Endometrial microvascular endothelial cells (primary cell): ENCODE measurements at regions not wholly inside any gene's neighbourhood (a gene's known extent, or its start where the extent isn't known, plus 50 kb on each side); places are given as distances from the start of the nearest gene placed in this dataset.

Experiments used
- in situ Hi-C: cut with HindIII; loops from 2 replicates; pipeline ENCODE4 v1.10.0; 2017; ENCODE audit warnings: low sequenced_read_pairs, low pct_unique_long_range_greater_than_20kb; ENCODE audit errors: inconsistent ontology term

DNA sequence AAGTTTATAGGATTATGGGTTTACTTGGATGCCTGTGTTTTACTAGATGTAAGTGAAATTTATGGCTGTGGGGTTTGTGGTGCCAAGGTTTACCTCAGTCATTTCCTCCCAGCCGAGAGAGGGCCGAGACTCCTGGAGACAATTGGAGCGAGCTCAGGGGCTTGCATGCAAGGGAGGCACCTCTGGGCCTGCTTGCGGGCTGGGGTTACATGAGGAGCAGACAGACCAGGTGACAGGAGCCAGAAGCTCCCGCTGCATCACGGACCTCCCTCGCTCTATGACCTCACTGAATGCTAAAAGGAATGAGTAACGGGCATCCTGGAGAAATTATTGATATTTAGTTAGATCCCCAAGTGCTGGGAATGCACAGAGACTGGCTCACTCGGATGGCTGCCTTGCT lies 275.2 kb upstream of the KIRREL3 start:
- in situ Hi-C loops, result no loop called here

GRCh38 chr11:127274328-127274676 lies 273.7 kb upstream of the KIRREL3 start:
- in situ Hi-C loops, result no loop called here

DNA sequence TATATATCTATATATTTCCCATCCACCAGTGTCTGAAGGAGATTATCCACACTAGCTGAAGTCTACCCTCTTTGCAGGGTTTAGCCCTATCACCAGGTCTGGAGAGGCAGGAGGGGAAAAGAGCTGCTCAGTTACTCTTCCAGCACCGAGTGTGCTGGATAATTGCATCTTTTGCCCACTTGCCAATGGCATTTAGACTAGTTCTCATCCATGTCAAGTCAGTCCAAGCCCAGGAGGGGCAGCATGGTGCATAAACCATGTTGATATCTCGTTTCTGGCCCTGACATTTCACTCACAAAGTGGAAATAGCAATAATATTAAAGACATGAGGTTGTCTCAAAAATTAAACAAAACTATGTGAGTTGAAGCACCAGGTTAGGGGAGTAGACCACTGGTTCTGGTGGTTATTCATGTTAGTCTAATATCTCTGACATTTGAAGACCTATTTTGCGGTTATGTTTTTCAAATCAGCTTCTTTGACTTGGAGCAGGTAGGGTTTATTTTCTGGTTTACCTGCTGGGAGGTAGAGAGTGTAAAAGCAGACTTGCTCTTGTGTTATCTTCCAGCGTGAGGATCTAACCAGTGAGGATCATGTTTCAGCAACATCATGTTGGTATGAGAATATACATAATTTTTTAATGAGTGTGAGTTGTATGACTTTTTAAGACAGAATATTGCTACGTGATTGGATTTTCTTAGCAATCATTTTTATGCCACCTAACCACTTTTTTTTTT lies 273.2 kb upstream of the KIRREL3 start:
- in situ Hi-C loops, result no loop called here

DNA sequence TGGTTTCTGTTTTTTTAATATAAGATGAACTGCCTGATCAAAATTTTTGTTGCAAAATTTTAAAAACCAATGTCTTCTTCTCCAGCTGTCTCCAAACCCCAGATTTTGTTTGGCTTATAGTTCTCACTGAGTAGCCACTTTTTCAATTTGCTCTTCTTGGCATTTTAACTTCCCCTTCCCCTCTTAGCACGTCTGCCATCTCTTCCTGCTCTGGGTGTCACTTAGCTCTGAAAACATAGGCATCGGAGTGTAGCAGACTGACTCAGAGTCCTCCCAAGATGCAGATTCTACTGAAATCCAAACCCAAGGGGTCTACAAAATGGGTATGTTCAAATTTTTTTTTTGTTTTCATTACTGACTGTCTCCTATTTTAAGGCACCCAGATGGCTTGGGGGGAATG lies 270.3 kb upstream of the KIRREL3 start:
- in situ Hi-C loops, result no loop called here

DNA sequence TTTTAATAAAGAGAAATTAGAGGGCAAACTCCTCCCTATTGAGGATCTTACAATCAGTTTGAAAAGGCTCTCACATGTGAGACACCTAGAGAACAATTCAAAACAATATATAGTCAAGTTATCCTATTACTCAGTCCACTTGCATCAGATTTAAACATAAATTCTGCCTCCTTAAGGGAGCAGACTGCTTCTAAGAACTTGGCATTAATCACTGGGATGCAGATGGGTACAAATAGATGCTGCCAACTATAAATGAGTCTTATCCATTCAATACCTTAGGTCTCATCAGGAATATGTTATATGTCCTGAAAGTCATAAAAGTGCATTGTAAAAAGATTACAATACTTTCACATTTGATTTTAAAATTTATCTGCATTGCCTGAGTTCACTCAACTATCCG lies 269.3 kb upstream of the KIRREL3 start:
- in situ Hi-C loops, result no loop called here

DNA sequence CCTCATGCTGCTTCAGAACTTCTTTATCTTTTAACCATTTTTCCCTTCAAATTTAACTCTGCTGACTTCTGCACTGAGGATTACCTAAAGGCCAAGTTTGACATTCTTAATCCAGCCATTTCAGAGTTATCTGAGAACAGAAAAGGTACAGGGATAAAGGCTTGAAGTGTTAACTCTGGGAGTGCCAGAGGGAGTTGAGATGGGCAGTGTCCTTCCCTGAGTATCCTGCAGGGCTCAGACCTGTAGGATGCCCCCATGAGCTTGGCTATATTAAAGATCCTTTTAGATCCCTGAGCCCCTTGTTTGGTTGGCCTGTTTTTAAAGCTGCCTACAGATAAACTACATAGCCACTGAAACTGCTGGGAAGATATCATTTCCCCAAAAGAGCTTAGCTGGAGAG lies 268.4 kb upstream of the KIRREL3 start:
- in situ Hi-C loops, result no loop called here

- in situ Hi-C loops, result no loop called here
Observed at GRCh38 chr11:127268521-127268920, 268.0 kb upstream of the KIRREL3 start.

DNA sequence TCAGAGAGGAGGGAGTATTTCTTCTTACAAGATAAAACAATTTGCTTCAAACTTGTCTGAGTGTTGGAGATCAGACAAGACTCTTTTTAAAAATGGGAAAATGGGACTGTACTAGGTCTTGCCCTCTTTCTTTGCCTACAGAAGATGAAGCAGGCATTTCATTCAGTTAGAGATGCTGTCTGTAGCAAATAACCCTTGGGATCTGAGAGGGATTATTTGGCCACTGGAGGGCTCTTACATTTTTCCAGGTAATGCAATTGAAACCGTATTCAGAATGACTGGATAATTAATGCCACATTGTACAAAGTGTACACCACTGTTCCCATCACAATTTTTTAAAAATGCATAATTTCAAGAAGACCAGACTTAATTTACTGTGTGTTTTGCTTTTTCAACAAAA lies 258.5 kb upstream of the KIRREL3 start:
- in situ Hi-C loops, result no loop called here

DNA sequence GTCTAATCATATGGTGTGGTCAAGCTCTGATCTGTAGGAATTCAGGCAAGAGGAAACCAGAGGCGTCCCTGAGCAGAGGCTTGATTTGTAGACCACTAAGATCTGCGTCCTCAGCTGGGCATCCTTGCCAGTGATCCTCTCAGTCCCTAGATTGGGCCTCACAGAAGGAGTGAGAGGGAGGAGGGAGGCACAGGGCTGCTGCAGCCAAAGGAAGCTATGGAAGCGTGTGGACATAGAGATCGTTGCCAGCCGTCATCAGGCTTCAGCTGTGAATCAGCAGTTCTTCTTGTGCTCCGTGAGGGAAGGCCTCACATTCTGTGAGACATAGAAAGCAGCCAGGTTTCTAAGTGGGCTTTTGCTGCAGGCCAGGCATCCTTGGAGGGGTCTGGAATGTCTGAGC lies 254.6 kb upstream of the KIRREL3 start:
- in situ Hi-C loops, result no loop called here

DNA sequence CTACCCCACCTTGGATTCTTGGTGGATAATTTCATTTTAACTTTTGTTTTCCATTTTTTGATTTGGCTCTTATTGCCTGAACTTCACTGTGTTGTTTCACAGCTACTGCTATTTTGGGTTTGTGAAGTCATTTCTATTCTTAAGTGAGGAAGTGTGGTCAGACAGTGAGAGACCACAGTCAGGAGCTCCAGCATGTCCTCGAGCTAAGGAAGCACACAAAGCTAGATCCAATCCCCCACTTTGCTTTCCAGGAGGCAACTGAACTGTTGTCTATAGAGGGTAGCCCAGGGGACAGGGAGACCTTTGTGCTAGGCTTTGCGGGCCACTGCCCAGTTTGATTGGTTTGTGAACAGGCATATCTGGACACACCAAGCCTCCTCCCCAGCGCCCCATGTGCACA lies 251.8 kb upstream of the KIRREL3 start:
- in situ Hi-C loops, result no loop called here

- in situ Hi-C loops, result no loop called here
Observed at GRCh38 chr11:127249576-127249975, 249.0 kb upstream of the KIRREL3 start.

DNA sequence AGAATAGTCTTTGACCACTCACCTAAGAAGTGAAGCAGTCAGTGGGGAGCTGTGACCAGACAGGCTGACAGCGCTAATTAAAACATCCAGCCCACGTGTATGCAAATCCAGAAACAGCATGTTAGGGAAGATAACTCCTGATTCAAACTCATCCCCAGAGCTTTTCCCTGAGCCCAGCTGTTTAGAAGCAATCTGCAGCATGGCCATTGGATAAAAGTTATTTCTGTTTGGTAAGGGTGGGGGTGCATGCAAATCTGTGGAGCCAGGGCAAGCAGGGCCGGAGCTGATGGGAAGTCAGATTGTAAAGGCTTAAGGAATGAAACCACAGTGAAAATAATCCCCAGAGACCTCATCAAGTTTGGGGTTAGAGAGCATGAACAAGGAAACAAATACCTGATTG lies 247.9 kb upstream of the KIRREL3 start:
- in situ Hi-C loops, result no loop called here

DNA sequence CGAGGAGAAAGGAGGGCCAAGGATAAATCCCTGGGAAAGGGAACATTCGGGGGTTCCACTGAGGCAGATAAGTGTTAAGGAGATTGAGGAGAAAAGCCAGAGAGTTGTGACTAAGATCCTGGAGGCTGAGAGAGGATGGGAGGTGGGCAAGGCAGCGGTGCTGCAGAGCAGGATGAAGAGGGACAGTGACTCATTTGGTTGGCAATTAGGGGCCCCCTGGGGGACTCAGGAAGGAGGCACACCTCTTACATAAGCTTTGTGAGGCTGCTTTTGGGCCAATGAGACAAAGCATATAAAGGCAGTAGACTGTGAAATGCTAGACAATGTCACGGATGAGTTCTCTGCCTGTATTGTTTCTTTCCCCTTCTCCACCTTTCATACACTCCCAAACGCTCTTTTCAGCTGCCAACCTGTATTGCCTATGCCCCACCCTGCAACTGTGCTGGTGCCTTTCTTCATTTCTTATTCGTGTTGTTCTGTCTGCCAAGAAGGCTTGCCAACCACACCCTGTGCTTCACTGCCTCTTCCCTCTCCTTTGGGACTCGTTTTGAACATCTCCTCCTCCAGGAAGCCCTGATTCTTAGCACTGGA lies 246.8 kb upstream of the KIRREL3 start:
- in situ Hi-C loops, result no loop called here

GRCh38 chr11:127242676-127243075 lies 242.1 kb upstream of the KIRREL3 start:
- in situ Hi-C loops, result no loop called here

DNA sequence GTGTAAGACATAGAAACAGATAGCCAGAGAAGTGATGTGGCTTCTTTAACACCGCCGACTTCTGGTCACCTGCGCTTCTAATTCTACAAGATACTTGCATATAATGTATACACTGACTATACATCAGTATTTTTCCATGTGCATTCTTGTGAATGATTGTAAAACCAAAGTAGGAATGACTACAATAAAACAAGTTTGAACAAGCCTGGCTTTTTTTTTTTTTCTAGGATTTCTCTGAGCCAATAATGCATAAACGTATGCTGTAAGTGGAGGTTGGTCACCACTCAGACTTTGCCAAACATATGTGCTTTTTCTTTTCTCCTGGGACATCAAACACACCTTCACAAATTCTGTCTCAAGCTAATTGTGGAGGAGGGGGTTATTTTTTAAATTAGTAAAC lies 237.8 kb upstream of the KIRREL3 start:
- in situ Hi-C loops, result no loop called here

GRCh38 chr11:127236776-127237175 lies 236.2 kb upstream of the KIRREL3 start:
- in situ Hi-C loops, result no loop called here

- in situ Hi-C loops, result no loop called here
Observed at GRCh38 chr11:127233998-127234397, 233.4 kb upstream of the KIRREL3 start.

DNA sequence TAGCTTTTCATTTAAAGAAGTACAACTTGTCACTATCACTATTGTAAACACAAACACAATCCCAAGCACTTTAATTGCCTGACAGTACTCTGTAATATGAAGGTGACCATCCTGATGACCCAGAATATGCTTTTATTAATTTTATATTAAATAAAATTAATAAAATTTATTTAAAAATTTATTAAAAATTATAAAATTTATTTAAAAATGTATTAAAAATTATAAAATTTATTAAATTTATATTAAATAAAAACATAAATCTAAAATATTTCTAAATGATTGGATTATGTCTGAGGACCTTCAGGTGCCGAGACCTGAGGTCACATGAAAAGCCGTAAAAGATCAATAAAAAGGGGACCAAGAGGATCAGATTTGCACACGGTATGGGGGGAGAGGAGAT lies 229.8 kb upstream of the KIRREL3 start:
- in situ Hi-C loops, result no loop called here

GRCh38 chr11:127226949-127227348 lies 226.4 kb upstream of the KIRREL3 start:
- in situ Hi-C loops, result no loop called here

GRCh38 chr11:127226380-127226779 lies 225.8 kb upstream of the KIRREL3 start:
- in situ Hi-C loops, result no loop called here

- in situ Hi-C loops, result no loop called here
Observed at GRCh38 chr11:127225619-127226018, 225.0 kb upstream of the KIRREL3 start.
